HepG2 (cell line): ENCODE measurements at regions not wholly inside any gene's neighbourhood (a gene's known extent, or its start where the extent isn't known, plus 50 kb on each side); places are given as distances from the start of the nearest gene placed in this dataset.
A peak's percentile ranks its signal among the peaks of the same experiment; 100 is the strongest.

Source experiments
- ATAC-seq: fragments of 200-7000 bp; cut with Tn5 transposase; 3 replicates; pipeline ENCODE4 v1.9.1; 2020; ENCODE audit warnings: mild to moderate bottlenecking, moderate library complexity
- BruUV-seq: library from RNA; stranded (reverse); fragments of 400-500 nt; replicated peaks from 2 replicates; lab custom pipeline; 2021; lab: Mats Ljungman, UMichigan
- CTCF ChIA-PET: fragments of 300-600 bp; formaldehyde crosslinking; extraction: SDS; loops from one replicate; lab custom pipeline; 2021; ENCODE audit warnings: low total read pairs, inconsistent platforms, low intra/inter-chr PET ratio; lab: Yijun Ruan, JAX
- POLR2A ChIA-PET: fragments of 350-600 bp; sonication (Branson Sonifier 250); formaldehyde crosslinking; loops from one replicate; lab custom pipeline; 2020; ENCODE audit warnings: antibody characterized with exemption, inconsistent platforms; lab: Yijun Ruan, JAX
- DNase-seq: peaks from one replicate; pipeline ENCODE4 v3.0.0-alpha.2; 2015; ENCODE audit warnings: low spot score
- FAIRE-seq: peaks from 3 replicates; lab custom pipeline; 2011; peaks lifted over from hg19 to GRCh38; lab: Jason Lieb, UNC
- H2AFZ ChIP-seq: one replicate; pipeline ENCODE4 v1.6.1; 2011; ENCODE audit warnings: low read length, inconsistent platforms
- H3K27ac ChIP-seq: fragments of 300-600 bp; 3 replicates; pipeline ENCODE4 v1.8.0; 2011; ENCODE audit warnings: mixed run types, mild to moderate bottlenecking, mixed read lengths, low read length, inconsistent platforms; ENCODE audit not compliant: insufficient read depth; ENCODE audit errors: extremely low read length
- H3K27me3 ChIP-seq, 2 experiments: fragments of 200-600 bp in 1 of 2; 2 replicates in 1 of 2; 3 replicates in 1 of 2; pipeline versions ENCODE4 v1.6.0 to v1.8.0; 2011; ENCODE audit warnings: low read length in 2 of 2, mild to moderate bottlenecking in 2 of 2, moderate library complexity in 2 of 2, inconsistent platforms in 1 of 2; ENCODE audit not compliant: insufficient read depth in 2 of 2, control insufficient read depth in 1 of 2
- H3K36me3 ChIP-seq, 2 experiments: fragments of 200-600 bp in 1 of 2; replicated peaks in 1 of 2; 2 replicates in 1 of 2; 3 replicates in 1 of 2; pipeline versions ENCODE4 v1.5.1 to v1.8.0; 2011; ENCODE audit warnings: low read length in 2 of 2, inconsistent platforms in 1 of 2; ENCODE audit not compliant: insufficient read depth in 2 of 2, control insufficient read depth in 1 of 2
- H3K4me1 ChIP-seq: 2 replicates; pipeline ENCODE4 v1.5.1; 2012; ENCODE audit warnings: low read length, inconsistent platforms; ENCODE audit not compliant: insufficient read depth
- H3K4me2 ChIP-seq: 2 replicates; pipeline ENCODE4 v1.6.0; 2011; ENCODE audit warnings: low read depth, low read length, inconsistent platforms
- H3K4me3 ChIP-seq, 3 experiments: fragments of 200-600 bp in 1 of 3; sonication (generic), shearing (Covaris generic) in 1 of 3; replicated peaks in 1 of 3; 2 replicates each; pipeline ENCODE4 v1.5.1; 2011 to 2016; ENCODE audit warnings: low read length in 3 of 3, inconsistent platforms in 2 of 3, low read depth in 2 of 3, mild to moderate bottlenecking in 2 of 3, control low read depth in 1 of 3, mixed read lengths in 1 of 3; ENCODE audit not compliant: insufficient read depth in 1 of 3
- H3K79me2 ChIP-seq: one replicate; pipeline ENCODE4 v1.6.1; 2011; ENCODE audit warnings: low read length, inconsistent platforms; ENCODE audit not compliant: insufficient read depth
- H3K9ac ChIP-seq: 2 replicates; pipeline ENCODE4 v1.6.0; 2011; ENCODE audit warnings: mild to moderate bottlenecking, low read depth, low read length, inconsistent platforms; ENCODE audit not compliant: insufficient read depth
- H3K9me3 ChIP-seq: 2 replicates; pipeline ENCODE4 v1.5.1; 2012; ENCODE audit warnings: mild to moderate bottlenecking, low read length
- H4K20me1 ChIP-seq: 2 replicates; pipeline ENCODE4 v1.6.0; 2011; ENCODE audit warnings: inconsistent platforms, mild to moderate bottlenecking, low read length, moderate library complexity; ENCODE audit not compliant: insufficient read depth
- CBX2 ChIP-seq, 2 experiments: fragments of 200-600 bp in 1 of 2; sonication (generic); formaldehyde crosslinking in 1 of 2; IDR thresholded peaks; 2 replicates each; pipeline versions ENCODE4 v1.7.0 to v1.8.1; 2018 to 2022; ENCODE audit warnings: low read depth in 2 of 2, low read length in 1 of 2, mild to moderate bottlenecking in 1 of 2, missing genetic modification reagents in 1 of 2
- CREB1 ChIP-seq, 2 experiments: fragments of 450-650 bp in 1 of 2; IDR thresholded peaks; 2 replicates each; pipeline ENCODE4 v1.6.1; 2016 to 2017; ENCODE audit warnings: control low read depth in 1 of 2, mild to moderate bottlenecking in 1 of 2, missing compliant biosample characterization in 1 of 2, missing genetic modification characterization in 1 of 2
- FOSL1 ChIP-seq: sonication (generic); formaldehyde crosslinking; IDR thresholded peaks from 2 replicates; pipeline ENCODE4 v1.9.0; 2021; ENCODE audit warnings: missing genetic modification reagents, borderline replicate concordance
- HCFC1 ChIP-seq: fragments of 150-350 bp; IDR thresholded peaks from 2 replicates; pipeline ENCODE4 v1.6.1; 2014; ENCODE audit warnings: low read depth, low read length
- HOMEZ ChIP-seq: IDR thresholded peaks from 2 replicates; pipeline ENCODE4 v1.6.1; 2016; ENCODE audit warnings: low read depth
- JUND ChIP-seq: sonication (generic); formaldehyde crosslinking; IDR thresholded peaks from 2 replicates; pipeline ENCODE4 v1.8.0; 2022; ENCODE audit warnings: mild to moderate bottlenecking, missing genetic modification reagents
- KDM1A ChIP-seq: IDR thresholded peaks from 2 replicates; pipeline ENCODE4 v1.6.1; 2016; ENCODE audit warnings: missing compliant biosample characterization
- NR2F1 ChIP-seq, 2 experiments: fragments of 450-650 bp in 1 of 2; formaldehyde crosslinking in 1 of 2; IDR thresholded peaks; 2 replicates each; pipeline versions ENCODE4 v1.5.0 to v1.6.1; 2016 to 2020; ENCODE audit warnings: mild to moderate bottlenecking in 1 of 2, missing compliant biosample characterization in 1 of 2, missing genetic modification reagents in 1 of 2, moderate library complexity in 1 of 2
- PBX2 ChIP-seq: IDR thresholded peaks from 2 replicates; pipeline ENCODE4 v1.6.1; 2016; ENCODE audit warnings: control low read depth
- RARA ChIP-seq: IDR thresholded peaks from 2 replicates; pipeline ENCODE4 v1.6.1; 2016; ENCODE audit warnings: missing genetic modification reagents, missing compliant biosample characterization
- RBAK ChIP-seq: sonication (generic); formaldehyde crosslinking; IDR thresholded peaks from 2 replicates; pipeline ENCODE4 v1.5.1; 2020; ENCODE audit warnings: mild to moderate bottlenecking, missing genetic modification reagents
- RXRA ChIP-seq: sonication (generic); formaldehyde crosslinking; IDR thresholded peaks from 2 replicates; pipeline ENCODE4 v1.5.1; 2020; ENCODE audit warnings: missing genetic modification reagents
- STAT5B ChIP-seq: sonication (generic); formaldehyde crosslinking; IDR thresholded peaks from 2 replicates; pipeline ENCODE4 v1.4.0; 2020; ENCODE audit warnings: missing genetic modification reagents
- ZBTB39 ChIP-seq: sonication (generic); formaldehyde crosslinking; IDR thresholded peaks from 2 replicates; pipeline ENCODE4 v1.5.0; 2020; ENCODE audit warnings: missing genetic modification reagents
- ZNF432 ChIP-seq: sonication (generic); formaldehyde crosslinking; IDR thresholded peaks from 2 replicates; pipeline ENCODE4 v1.5.0; 2020; ENCODE audit warnings: missing genetic modification reagents, mild to moderate bottlenecking, borderline replicate concordance
- WGBS: methylation state at CpG from one replicate; pipeline ENCODE4 v1.1.6; 2017; ENCODE audit warnings: low lambda C conversion rate; 5-methylcytosine and 5-hydroxymethylcytosine counted together
- in situ Hi-C: cut with HindIII; loops from 2 replicates; pipeline ENCODE4 v1.10.0; 2017; ENCODE audit warnings: low pct_unique_long_range_greater_than_20kb; ENCODE audit not compliant: extremely low pct_ligation_motif_present
- intact Hi-C: fragments of 100-400 bp; cut with micrococcal nuclease; formaldehyde crosslinking; loops from one replicate; pipeline ENCODE4 v1.10.0; 2022; ENCODE audit not compliant: unreplicated experiment

GRCh38 chr1:221962385-221962784, 220.5 kb upstream of the DUSP10 start (continued):
- TF ChIP-seq PBX2 (CRISPR knock-in tag): no peak
- no peak for TF ChIP-seq KDM1A (CRISPR knock-in tag)
- no peak for TF ChIP-seq HCFC1
- no peak for TF ChIP-seq ZBTB39 (CRISPR knock-in tag)
- no peak for TF ChIP-seq RBAK (CRISPR knock-in tag)
- no peak for TF ChIP-seq STAT5B (CRISPR knock-in tag)
- TF ChIP-seq, all 625 proteins: peak for 0

- ChIA-PET POLR2A (interaction anchor here (1.4 kb wide), 1 partner anchor 100 kb away, joined by 6 read pairs; no protein-coding TSS in a partner anchor), CTCF (no interaction called here)
- BruUV-seq: no TSS peak
- peak; percentile 74 for DNase-seq
- Histone ChIP-seq H3K4me2 (peak overlapping the region; percentile 56), H2AFZ (no peak overlapping the region), H3K36me3 (no peaks in the 10 kb centered on the region), H3K27ac (no peak overlapping the region), H3K27me3 (no peaks in the 10 kb centered on the region), H3K9ac (no peak overlapping the region), H3K9me3 (no peaks in the 10 kb centered on the region), H4K20me1 (no peaks in the 10 kb centered on the region), H3K79me2 (no peaks in the 10 kb centered on the region), H3K4me1 (peaks cover 36% of the 10 kb centered on the region), H3K4me3 (no peak overlapping the region)
- intact Hi-C loops (no loop called here), in situ Hi-C loops (no loop called here)
- peak; percentile 95 for ATAC-seq
- 7% methylated on average over 5 of the region's 5 CpGs for WGBS
- no peak for FAIRE-seq
- peak; percentile 91 for TF ChIP-seq FOSL1 (CRISPR knock-in tag)
- TF ChIP-seq CBX2 (IDR thresholded peaks at IDR 0.05; ENCODE audit: low read depth, low read length): no peak
- no peak for TF ChIP-seq CBX2 (CRISPR knock-in tag; IDR thresholded peaks at IDR 0.05; ENCODE audit: low read depth)
- peak; percentile 75 for TF ChIP-seq RARA
- TF ChIP-seq RXRA (CRISPR knock-in tag): peak; percentile 30; the same call in 1 of the 2 replicates
- TF ChIP-seq HOMEZ (CRISPR knock-in tag): peak; percentile 36; the same call in 1 of the 2 replicates
- TF ChIP-seq JUND (CRISPR knock-in tag): peak; percentile 81
- peak; percentile 62 to 64; a peak in 3 of 4 replicates for TF ChIP-seq NR2F1 (CRISPR knock-in tag; IDR thresholded peaks at IDR 0.05)
- no peak for TF ChIP-seq ZNF432 (CRISPR knock-in tag)
- TF ChIP-seq CREB1 (IDR thresholded peaks at IDR 0.05): no peak
- TF ChIP-seq CREB1 (CRISPR knock-in tag; IDR thresholded peaks at IDR 0.05): 0 out of 2 replicates have a peak, but pooled peaks have one; percentile 34
These were observed 219.8 kb upstream of the DUSP10 start for GRCh38 chr1:221961532-221962292.
